Panc1 (cell line): ENCODE measurements at regions not wholly inside any gene's neighbourhood (a gene's known extent, or its start where the extent isn't known, plus 50 kb on each side); places are given as distances from the start of the nearest gene placed in this dataset.

ENCODE experiments used
- ATAC-seq: fragments of 200-7000 bp; cut with Tn5 transposase; 2 replicates; pipeline ENCODE4 v1.9.1; 2020; ENCODE audit warnings: mild to moderate bottlenecking, moderate library complexity
- BruUV-seq: library from RNA; stranded (reverse); fragments of 400-500 nt; replicated peaks from 2 replicates; lab custom pipeline; 2021; lab: Mats Ljungman, UMichigan
- CTCF ChIA-PET: fragments of 300-600 bp; sonication (Branson Sonifier 250); formaldehyde crosslinking; loops from one replicate; lab custom pipeline; 2022; ENCODE audit warnings: antibody characterized with exemption; lab: Charles Lee
- POLR2A ChIA-PET: fragments of 300-600 bp; sonication (Branson Sonifier 250); formaldehyde crosslinking; loops from one replicate; lab custom pipeline; 2022; ENCODE audit warnings: antibody characterized with exemption; lab: Charles Lee
- DNase-seq: peaks from one replicate; pipeline ENCODE4 v3.0.0-alpha.2; 2010; ENCODE audit warnings: low read depth, low spot score
- H3K27ac ChIP-seq: 2 replicates; pipeline ENCODE4 v1.5.1; 2011; ENCODE audit warnings: mild to moderate bottlenecking, low read length, inconsistent platforms
- H3K27me3 ChIP-seq: fragments of 200-500 bp; sonication (Bioruptor generic); 2 replicates; pipeline ENCODE4 v1.6.0; 2014; ENCODE audit warnings: low read length, inconsistent platforms; ENCODE audit not compliant: control insufficient read depth, insufficient read depth
- H3K36me3 ChIP-seq: fragments of 200-500 bp; sonication (Bioruptor generic); 2 replicates; pipeline ENCODE4 v1.5.1; 2014; ENCODE audit warnings: inconsistent platforms, mild to moderate bottlenecking, low read length, moderate library complexity; ENCODE audit not compliant: control insufficient read depth, insufficient read depth
- H3K4me1 ChIP-seq: 2 replicates; pipeline ENCODE4 v1.5.1; 2011; ENCODE audit warnings: inconsistent platforms, mild to moderate bottlenecking, low read length, moderate library complexity; ENCODE audit not compliant: control insufficient read depth, insufficient read depth
- H3K4me3 ChIP-seq, 2 experiments: 2 replicates each; pipeline ENCODE4 v1.5.1; 2011 to 2012; ENCODE audit warnings: low read depth in 2 of 2, low read length in 2 of 2, mild to moderate bottlenecking in 2 of 2, inconsistent platforms in 1 of 2, moderate library complexity in 1 of 2
- H3K9me3 ChIP-seq: fragments of 200-500 bp; sonication (Bioruptor generic); 2 replicates; pipeline ENCODE4 v1.5.1; 2014; ENCODE audit warnings: low read depth, mild to moderate bottlenecking, inconsistent platforms, low read length, moderate library complexity; ENCODE audit not compliant: control insufficient read depth, insufficient read depth
- CTCF ChIP-seq: fragments of 450-650 bp; IDR thresholded peaks from 2 replicates; pipeline ENCODE4 v1.5.1; 2017; ENCODE audit warnings: mild to moderate bottlenecking
- POLR2AphosphoS5 ChIP-seq: IDR thresholded peaks from 2 replicates; pipeline ENCODE4 v1.6.1; 2012; ENCODE audit warnings: mild to moderate bottlenecking, low read depth, low read length, moderate library complexity
- REST ChIP-seq, 2 experiments: IDR thresholded peaks; 2 replicates each; pipeline ENCODE4 v1.6.1; 2011 to 2012; ENCODE audit warnings: low read depth in 2 of 2, control low read depth in 1 of 2, low read length in 1 of 2, mild to moderate bottlenecking in 1 of 2, moderate library complexity in 1 of 2; ENCODE audit not compliant: insufficient read depth in 1 of 2
- SIN3A ChIP-seq: IDR thresholded peaks from 2 replicates; pipeline ENCODE4 v1.6.1; 2012; ENCODE audit warnings: low read depth, mild to moderate bottlenecking, low read length, moderate library complexity, borderline replicate concordance; ENCODE audit not compliant: insufficient read depth
- TCF7L2 ChIP-seq: IDR thresholded peaks from 2 replicates; pipeline ENCODE4 v1.6.1; 2011; ENCODE audit warnings: mild to moderate bottlenecking, low read depth, low read length, inconsistent platforms
- in situ Hi-C: cut with HindIII; loops from 2 replicates; pipeline ENCODE4 v1.10.0; 2016; ENCODE audit warnings: low sequenced_read_pairs, low pct_unique_long_range_greater_than_20kb
- intact Hi-C: fragments of 100-400 bp; cut with micrococcal nuclease; formaldehyde crosslinking; loops from one replicate; pipeline ENCODE4 v1.10.0; 2022; ENCODE audit not compliant: unreplicated experiment

GRCh38 chr7:96869538-96869937 is 135.8 kb upstream of the DLX6 start:
- no TSS peak for BruUV-seq
- Histone ChIP-seq H3K27ac (no peak overlapping the region), H3K4me1 (no peaks in the 10 kb centered on the region), H3K4me3 (no peak overlapping the region), H3K9me3 (no peaks in the 10 kb centered on the region), H3K27me3 (no peaks in the 10 kb centered on the region), H3K36me3 (no peaks in the 10 kb centered on the region)
- in situ Hi-C loops: no loop called here
- POLR2A ChIA-PET: no interaction called here
- no peak for DNase-seq
- no peak for ATAC-seq
- CTCF ChIA-PET: no interaction called here
- intact Hi-C loops: no loop called here
- TF ChIP-seq TCF7L2: no peak
- TF ChIP-seq POLR2AphosphoS5: no peak
- no peak for TF ChIP-seq CTCF
- no peak for TF ChIP-seq SIN3A
- no peak for TF ChIP-seq REST (IDR thresholded peaks at IDR 0.05; ENCODE audit: insufficient read depth in 1 of 2, low read depth in 2 of 2, low read length in 1 of 2)

DNA sequence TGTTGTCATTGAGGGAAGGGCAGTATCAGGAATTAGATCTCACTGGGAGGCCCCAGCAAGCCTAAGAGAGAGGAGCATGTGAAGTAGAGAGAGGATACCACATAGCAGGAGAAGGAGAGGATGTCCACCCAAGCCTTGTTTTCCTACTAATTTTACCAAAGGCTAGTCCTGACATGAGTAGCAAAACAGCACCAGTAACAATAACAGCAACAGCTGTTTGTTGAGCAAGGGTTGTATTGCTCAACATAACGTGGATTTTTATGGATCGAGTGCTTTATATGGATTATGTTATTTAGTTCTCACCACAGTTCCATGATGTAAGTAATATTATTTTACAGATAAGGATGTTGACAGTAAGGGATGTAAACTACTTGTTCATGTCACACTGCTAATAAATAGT is 135.2 kb upstream of the DLX6 start:
- Histone ChIP-seq H3K4me1 (no peaks in the 10 kb centered on the region), H3K27me3 (no peaks in the 10 kb centered on the region), H3K9me3 (no peaks in the 10 kb centered on the region), H3K27ac (no peak overlapping the region), H3K36me3 (no peaks in the 10 kb centered on the region), H3K4me3 (no peak overlapping the region)
- DNase-seq (no peak), ATAC-seq (no peak)
- POLR2A ChIA-PET: no interaction called here
- CTCF ChIA-PET: no interaction called here
- intact Hi-C loops (no loop called here), in situ Hi-C loops (no loop called here)
- TF ChIP-seq CTCF (no peak), POLR2AphosphoS5 (no peak), SIN3A (no peak), REST (IDR thresholded peaks at IDR 0.05; ENCODE audit: insufficient read depth in 1 of 2, low read depth in 2 of 2, low read length in 1 of 2) (no peak), TCF7L2 (no peak)
- no TSS peak for BruUV-seq
